SK-N-SH (cell line): ENCODE measurements at regions not wholly inside any gene's neighbourhood (a gene's known extent, or its start where the extent isn't known, plus 50 kb on each side); places are given as distances from the start of the nearest gene placed in this dataset.

Source experiments
- CHD2 ChIP-seq: fragments of 150-350 bp; IDR thresholded peaks from 2 replicates; pipeline ENCODE4 v1.6.1; 2018; ENCODE audit warnings: low read length; ENCODE audit not compliant: partially characterized antibody
- EZH2phosphoT487 ChIP-seq: fragments of 200-600 bp; sonication (generic); IDR thresholded peaks from 2 replicates; pipeline ENCODE4 v1.6.1; 2017; ENCODE audit warnings: low read depth, mixed run types, mild to moderate bottlenecking, antibody characterized with exemption, moderate library complexity, borderline replicate concordance
- GABPA ChIP-seq: IDR thresholded peaks from 2 replicates; pipeline ENCODE4 v1.4.0; 2012; ENCODE audit warnings: low read depth, mild to moderate bottlenecking
- RXRA ChIP-seq: IDR thresholded peaks from 2 replicates; pipeline ENCODE4 v1.4.0; 2012; ENCODE audit warnings: low read depth, mild to moderate bottlenecking, borderline replicate concordance
- TF ChIP-seq, protein P1 (sequence below): IDR thresholded peaks from 2 replicates; pipeline ENCODE4 v1.4.0; 2012; ENCODE audit warnings: low read depth

- no peak for TF ChIP-seq EZH2phosphoT487
- TF ChIP-seq RXRA = no peak
- TF ChIP-seq GABPA = no peak
- TF ChIP-seq, protein P1, sequence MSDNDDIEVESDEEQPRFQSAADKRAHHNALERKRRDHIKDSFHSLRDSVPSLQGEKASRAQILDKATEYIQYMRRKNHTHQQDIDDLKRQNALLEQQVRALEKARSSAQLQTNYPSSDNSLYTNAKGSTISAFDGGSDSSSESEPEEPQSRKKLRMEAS = no peak
- TF ChIP-seq CHD2 = no peak
Measured at GRCh38 chr17:72403713-72404209, 282.9 kb downstream of the SOX9 start.
